ENCODE measurements at regions not wholly inside any gene's neighbourhood (a gene's known extent, or its start where the extent isn't known, plus 50 kb on each side); places are given as distances from the start of the nearest gene placed in this dataset.

- no peak for TF ChIP-seq AFF4 (CRISPR knock-in tag; IDR thresholded peaks at IDR 0.05)
- no peak for TF ChIP-seq SREBF2 (CRISPR knock-in tag; IDR thresholded peaks at IDR 0.05)
- TF ChIP-seq L3MBTL2 (IDR thresholded peaks at IDR 0.05): no peak
- TF ChIP-seq HDAC2 (IDR thresholded peaks at IDR 0.05): no peak
- TF ChIP-seq ARID3A (IDR thresholded peaks at IDR 0.05; ENCODE audit: borderline replicate concordance, low read depth, low read length): no peak
- TF ChIP-seq ZNF589 (CRISPR knock-in tag; IDR thresholded peaks at IDR 0.05; ENCODE audit: low read depth): no peak
- no peak for TF ChIP-seq MEF2D (tag; conservative IDR thresholded peaks at IDR 0.05; ENCODE audit: low read depth)
These were observed 177.5 kb downstream of the SNX10 start (continued) for GRCh38 chr7:26469188-26469587.

All from K562 (cell line).